SU-DHL-6 (cell line): ENCODE measurements at regions not wholly inside any gene's neighbourhood (a gene's known extent, or its start where the extent isn't known, plus 50 kb on each side); places are given as distances from the start of the nearest gene placed in this dataset.

Experiments used
- H2AFZ ChIP-seq: fragments of 200-600 bp; sonication (generic); 2 replicates; pipeline ENCODE4 v1.6.1; 2014; ENCODE audit warnings: low read depth, mild to moderate bottlenecking, moderate library complexity, mixed read lengths, antibody characterized with exemption, low read length; ENCODE audit not compliant: severe bottlenecking
- H3F3A ChIP-seq: fragments of 200-600 bp; shearing (Covaris generic); 2 replicates; pipeline ENCODE4 v1.6.0; 2016; ENCODE audit warnings: antibody characterized with exemption, mild to moderate bottlenecking; ENCODE audit not compliant: insufficient read depth
- H3K27ac ChIP-seq: fragments of 200-600 bp; sonication (generic); 2 replicates; pipeline ENCODE4 v1.5.1; 2016; ENCODE audit warnings: low read depth, mild to moderate bottlenecking, low read length, moderate library complexity, mixed read lengths
- H3K27me3 ChIP-seq: fragments of 200-600 bp; sonication (generic), shearing (Covaris generic); 2 replicates; pipeline ENCODE4 v1.6.0; 2014; ENCODE audit warnings: mild to moderate bottlenecking, low read length
- H3K36me3 ChIP-seq: fragments of 200-600 bp; sonication (generic); 2 replicates; pipeline ENCODE4 v1.6.1; 2014; ENCODE audit warnings: mild to moderate bottlenecking, low read length, mixed read lengths
- H3K4me2 ChIP-seq: fragments of 300-600, 200-600 bp; shearing (Covaris generic), sonication (generic); 2 replicates; pipeline ENCODE4 v1.6.0; 2014; ENCODE audit warnings: low read length, low read depth, mild to moderate bottlenecking; ENCODE audit not compliant: poor library complexity, severe bottlenecking
- H3K4me3 ChIP-seq: fragments of 200-600 bp; sonication (generic); 2 replicates; pipeline ENCODE4 v1.5.1; 2014; ENCODE audit warnings: antibody characterized with exemption, low read length, mild to moderate bottlenecking, mixed read lengths; ENCODE audit not compliant: insufficient read depth, poor library complexity, severe bottlenecking
- H3K79me2 ChIP-seq: fragments of 200-600 bp; sonication (generic); 2 replicates; pipeline ENCODE4 v1.6.1; 2014; ENCODE audit warnings: mild to moderate bottlenecking, low read length, moderate library complexity; ENCODE audit not compliant: insufficient read depth
- H3K9ac ChIP-seq: fragments of 200-600 bp; sonication (generic); 2 replicates; pipeline ENCODE4 v1.7.0; 2014; ENCODE audit warnings: mild to moderate bottlenecking, low read length
- H3K9me2 ChIP-seq: fragments of 200-600 bp; sonication (generic); replicated peaks from 2 replicates; pipeline ENCODE4 v1.6.1; 2014; ENCODE audit warnings: low read length; ENCODE audit not compliant: insufficient read depth
- H3K9me3 ChIP-seq: fragments of 200-600 bp; sonication (generic); 2 replicates; pipeline ENCODE4 v1.6.1; 2014; ENCODE audit warnings: low read length, mixed read lengths; ENCODE audit not compliant: insufficient read depth
- H4K20me1 ChIP-seq: fragments of 200-600 bp; sonication (generic); 2 replicates; pipeline ENCODE4 v1.6.1; 2014; ENCODE audit warnings: low read depth, mild to moderate bottlenecking, antibody characterized with exemption, low read length, moderate library complexity, mixed read lengths
- CTCF ChIP-seq: fragments of 200-600 bp; sonication (generic); IDR thresholded peaks from one replicate; pipeline ENCODE4 v1.5.1; 2017; ENCODE audit warnings: antibody characterized with exemption, mild to moderate bottlenecking, low read length, moderate library complexity; ENCODE audit not compliant: insufficient read depth, poor library complexity, severe bottlenecking
- EZH2phosphoT487 ChIP-seq: fragments of 200-600 bp; sonication (generic), shearing (Covaris generic); conservative IDR thresholded peaks from 2 replicates; pipeline ENCODE4 v1.6.1; 2018; ENCODE audit warnings: mild to moderate bottlenecking, antibody characterized with exemption, low read length, moderate library complexity, mixed read lengths

- Histone ChIP-seq H3K4me2 (no peak overlapping the region), H2AFZ (no peak overlapping the region), H3K36me3 (no peaks in the 10 kb centered on the region), H4K20me1 (no peaks in the 10 kb centered on the region), H3K27me3 (no peaks in the 10 kb centered on the region), H3K79me2 (no peaks in the 10 kb centered on the region), H3K4me3 (no peak overlapping the region), H3F3A (no peaks in the 10 kb centered on the region), H3K27ac (no peak overlapping the region), H3K9me2 (no peaks in the 10 kb centered on the region), H3K9ac (no peak overlapping the region), H3K9me3 (no peaks in the 10 kb centered on the region)
- no peak for TF ChIP-seq CTCF
- no peak for TF ChIP-seq EZH2phosphoT487
Measured at GRCh38 chr20:54940522-54940921, 465.1 kb downstream of the DOK5 start.

- Histone ChIP-seq H3K9ac (no peak overlapping the region), H3K4me3 (no peak overlapping the region), H3K9me3 (no peaks in the 10 kb centered on the region), H3K27me3 (no peaks in the 10 kb centered on the region), H3K27ac (no peak overlapping the region), H3K36me3 (no peaks in the 10 kb centered on the region), H3K9me2 (no peaks in the 10 kb centered on the region), H3F3A (no peaks in the 10 kb centered on the region), H3K4me2 (no peak overlapping the region), H3K79me2 (no peaks in the 10 kb centered on the region), H4K20me1 (no peaks in the 10 kb centered on the region), H2AFZ (no peak overlapping the region)
- TF ChIP-seq CTCF (no peak), EZH2phosphoT487 (no peak)
Measured at GRCh38 chr20:54938707-54939106, 463.3 kb downstream of the DOK5 start.

DNA sequence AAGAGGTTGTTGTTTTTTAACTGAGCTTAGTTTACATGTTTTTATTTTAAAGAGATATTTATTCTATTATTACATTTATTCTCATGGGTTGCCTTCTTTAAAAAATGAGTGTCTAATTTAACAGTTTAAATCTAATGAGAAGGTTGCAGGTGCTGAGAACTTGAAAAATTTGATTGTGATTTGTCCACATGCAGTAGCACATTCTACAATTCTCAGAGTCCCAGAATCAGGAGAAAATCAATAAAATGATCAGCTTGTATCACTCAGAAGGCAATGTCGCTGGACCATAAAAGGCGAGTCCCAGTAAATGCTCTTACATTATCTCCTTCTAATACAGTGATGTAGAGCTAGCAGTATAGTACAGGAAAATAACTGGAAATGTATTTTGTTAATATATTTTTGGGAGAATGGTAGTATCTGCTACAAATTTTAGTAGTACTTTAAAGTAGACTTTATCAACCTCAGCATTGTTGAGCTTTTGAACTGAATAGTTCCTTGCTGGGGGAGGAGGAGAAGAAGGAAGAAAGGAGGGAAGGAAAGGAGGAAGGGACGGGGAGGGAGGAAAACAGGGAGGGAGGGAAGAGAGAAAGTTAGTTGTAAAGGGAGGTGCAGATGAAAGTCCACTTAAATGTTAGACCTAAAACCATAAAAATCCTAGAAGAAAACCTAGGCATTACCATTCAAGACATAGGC is 458.0 kb downstream of the DOK5 start:
- no peak overlapping the region for H3K9ac ChIP-seq
- no peaks in the 10 kb centered on the region for H3K9me3 ChIP-seq
- no peaks in the 10 kb centered on the region for H4K20me1 ChIP-seq
- no peak overlapping the region for H3K4me3 ChIP-seq
- TF ChIP-seq EZH2phosphoT487 (no peak), CTCF (no peak)
- no peak overlapping the region for H3K4me2 ChIP-seq
- H3K79me2 ChIP-seq: no peaks in the 10 kb centered on the region
- H3F3A ChIP-seq: no peaks in the 10 kb centered on the region
- H3K36me3 ChIP-seq: no peaks in the 10 kb centered on the region
- no peak overlapping the region for H2AFZ ChIP-seq
- H3K9me2 ChIP-seq: no peaks in the 10 kb centered on the region
- H3K27me3 ChIP-seq: no peaks in the 10 kb centered on the region
- no peak overlapping the region for H3K27ac ChIP-seq
